ENCODE measurements at regions not wholly inside any gene's neighbourhood (a gene's known extent, or its start where the extent isn't known, plus 50 kb on each side); places are given as distances from the start of the nearest gene placed in this dataset.

GRCh38 chr1:114219172-114219868 is 65.7 kb upstream of the SYT6 start:
- DNase-seq: no peak

DNA sequence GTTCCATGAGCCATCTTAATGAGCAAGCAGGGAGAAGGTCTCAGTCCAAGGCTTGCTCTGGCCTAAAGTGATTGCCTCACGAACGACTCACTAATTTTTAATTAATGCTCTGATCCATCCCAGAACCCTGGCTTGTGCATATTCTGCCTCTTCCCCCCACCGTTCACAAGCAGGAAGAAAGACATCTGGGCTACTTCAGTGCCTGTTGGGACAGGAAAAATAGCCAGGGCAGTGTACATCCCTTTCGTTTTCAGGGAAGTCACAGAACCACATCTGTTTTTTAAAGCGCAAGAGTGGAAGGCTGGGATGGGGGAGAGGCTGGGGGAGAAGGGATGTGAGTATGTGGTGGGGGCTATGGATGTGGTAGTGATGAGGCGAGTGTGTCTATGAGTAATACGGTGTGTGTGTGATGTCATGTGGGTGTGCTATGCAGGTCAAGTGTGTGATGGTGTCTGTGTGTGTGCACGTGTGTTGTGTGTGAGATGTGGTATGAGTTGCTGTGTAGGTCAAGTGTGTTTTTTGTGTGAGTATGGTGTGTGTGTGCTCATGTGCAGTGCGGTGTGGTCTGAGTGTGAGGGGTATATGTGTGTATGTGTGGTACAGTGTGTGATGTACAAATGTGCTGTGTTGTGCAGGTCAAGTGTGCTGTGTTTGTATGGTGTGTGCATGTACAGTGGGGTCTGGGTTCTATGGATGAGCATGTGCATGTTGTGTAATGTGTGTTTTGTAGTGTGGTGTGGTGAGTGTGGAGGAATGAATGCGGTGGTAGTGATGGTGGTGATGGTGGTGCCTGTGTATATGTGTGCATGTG is 64.9 kb upstream of the SYT6 start:
- DNase-seq: no peak

GRCh38 chr1:114216431-114217173 is 62.9 kb upstream of the SYT6 start:
- DNase-seq: no peak

DNA sequence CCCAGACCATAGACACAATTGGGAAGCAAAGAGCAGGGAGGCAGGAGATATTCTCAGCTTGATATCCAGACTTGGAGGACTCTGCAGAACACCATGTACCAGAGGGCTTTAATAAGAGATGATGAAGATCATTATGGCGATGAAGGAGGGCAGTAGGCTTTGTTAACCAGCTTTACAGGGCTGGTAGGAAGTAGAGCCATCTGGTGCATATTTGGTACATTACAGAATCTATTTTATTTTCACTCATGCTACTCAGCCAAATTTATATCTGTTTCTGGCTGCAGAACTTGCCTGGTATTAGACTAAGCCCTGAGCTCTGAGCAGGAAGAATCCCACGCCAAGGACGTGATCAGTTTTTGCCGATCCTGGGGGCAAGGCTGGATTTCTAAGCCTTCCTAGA is 61.8 kb upstream of the SYT6 start:
- no peak for DNase-seq

- no peak for DNase-seq
Observed at GRCh38 chr1:114214016-114214415, 60.3 kb upstream of the SYT6 start.

DNA sequence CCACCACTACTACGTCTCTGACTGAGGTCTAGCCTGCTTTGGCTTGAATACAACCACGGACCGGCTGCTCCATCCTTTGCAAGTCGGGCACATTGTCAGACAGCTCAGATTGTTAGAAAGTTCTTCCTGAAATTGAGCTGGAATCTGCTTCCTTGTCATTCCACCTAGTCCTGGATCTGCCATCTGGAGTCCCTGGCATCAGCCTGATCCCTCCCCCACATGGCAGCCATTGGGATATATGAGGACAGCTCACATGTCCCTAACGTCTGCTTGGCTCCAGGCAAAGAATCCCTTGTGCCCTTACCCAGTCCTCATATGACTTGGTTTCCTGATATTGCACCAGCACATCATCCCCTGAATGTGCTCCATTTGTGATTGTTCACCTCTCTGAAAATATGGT is 56.3 kb upstream of the SYT6 start:
- DNase-seq: no peak

- DNase-seq: no peak
Observed at GRCh38 chr1:114208714-114209113, 55.0 kb upstream of the SYT6 start.

GRCh38 chr1:114208106-114208505 is 54.4 kb upstream of the SYT6 start:
- DNase-seq: no peak

DNA sequence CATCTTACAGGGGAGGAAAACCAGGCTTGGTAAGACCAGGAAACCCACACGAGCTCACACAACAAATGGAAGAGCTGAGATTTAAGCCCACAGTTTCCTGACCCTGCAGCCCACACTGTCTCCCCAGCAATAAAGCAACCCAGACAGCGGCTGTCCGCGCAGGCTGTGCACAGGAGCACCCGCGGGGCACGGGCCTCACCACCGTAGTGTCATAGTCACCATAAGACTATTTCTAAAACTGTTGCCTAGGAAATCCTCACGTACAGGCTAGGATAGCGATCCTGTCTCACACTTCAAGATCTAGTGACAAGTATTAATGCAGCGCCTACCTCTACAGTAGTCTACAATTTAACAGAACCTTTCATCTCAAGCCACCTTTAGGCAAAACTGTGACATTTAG is 54.0 kb upstream of the SYT6 start:
- no peak for DNase-seq

- DNase-seq: no peak
Observed at GRCh38 chr1:114206392-114206791, 52.7 kb upstream of the SYT6 start.

DNA sequence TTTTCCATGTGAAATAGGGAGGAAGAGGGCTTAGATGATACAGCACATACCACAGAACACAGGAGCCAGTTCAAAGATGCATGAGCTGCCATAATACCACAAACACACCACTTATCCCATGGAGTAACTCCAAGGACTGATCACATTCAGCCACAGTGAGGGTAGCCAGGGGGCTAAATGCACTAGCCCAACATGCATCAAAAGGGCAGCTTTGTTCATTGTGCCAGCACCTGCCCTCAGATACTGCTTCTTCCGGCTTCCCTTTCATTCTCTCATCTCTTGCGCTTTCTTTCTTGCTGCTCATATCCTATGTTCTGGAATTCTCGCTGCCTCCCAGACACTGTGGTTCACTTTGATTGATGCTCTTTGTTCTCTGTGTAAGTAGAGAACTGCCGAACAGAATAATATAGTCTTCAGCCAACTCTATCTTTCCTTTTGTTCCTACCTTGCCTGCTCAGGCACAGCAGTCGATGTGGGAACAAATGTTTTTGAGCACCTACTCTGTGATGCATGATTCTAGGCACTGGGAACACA is 50.0 kb upstream of the SYT6 start:
- DNase-seq: no peak
